GM19452 (cell line): ENCODE measurements at regions not wholly inside any gene's neighbourhood (a gene's known extent, or its start where the extent isn't known, plus 50 kb on each side); places are given as distances from the start of the nearest gene placed in this dataset.

Experiments used
- ATAC-seq: cut with Tn5 transposase; IDR thresholded peaks from one replicate; pipeline ENCODE4 v1.9.1; 2021; ENCODE audit not compliant: unreplicated experiment

DNA sequence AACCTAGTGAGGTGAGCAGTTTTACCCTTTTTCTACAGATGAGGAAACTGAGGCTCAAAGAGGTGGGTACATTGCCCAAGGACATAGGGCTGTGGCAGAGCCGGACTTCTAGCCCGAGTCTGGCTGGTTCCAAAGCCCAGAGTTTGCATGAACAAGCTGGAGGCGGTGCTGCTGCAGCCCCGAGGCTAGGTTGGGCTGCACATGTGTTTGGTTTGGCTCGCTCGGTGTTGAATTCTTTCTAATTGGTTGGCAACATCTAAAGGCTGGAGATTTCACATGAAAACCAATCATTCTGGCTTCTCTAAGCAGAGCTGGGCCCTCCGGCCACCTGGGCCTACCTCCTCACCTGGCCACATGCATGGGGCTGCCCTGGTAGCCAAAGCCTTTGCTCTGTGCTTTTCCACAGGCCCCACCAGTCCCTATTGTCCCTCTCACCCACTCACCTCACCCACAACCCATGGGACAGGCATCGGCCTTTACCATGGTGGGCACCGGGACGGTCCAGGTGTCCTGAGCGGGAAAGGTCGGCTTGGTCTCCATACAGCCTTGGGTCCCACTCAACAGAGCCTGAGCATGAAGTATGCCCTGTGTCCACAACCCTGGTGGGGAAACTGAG lies 262.3 kb downstream of the NSG2 start:
- no peak for ATAC-seq

DNA sequence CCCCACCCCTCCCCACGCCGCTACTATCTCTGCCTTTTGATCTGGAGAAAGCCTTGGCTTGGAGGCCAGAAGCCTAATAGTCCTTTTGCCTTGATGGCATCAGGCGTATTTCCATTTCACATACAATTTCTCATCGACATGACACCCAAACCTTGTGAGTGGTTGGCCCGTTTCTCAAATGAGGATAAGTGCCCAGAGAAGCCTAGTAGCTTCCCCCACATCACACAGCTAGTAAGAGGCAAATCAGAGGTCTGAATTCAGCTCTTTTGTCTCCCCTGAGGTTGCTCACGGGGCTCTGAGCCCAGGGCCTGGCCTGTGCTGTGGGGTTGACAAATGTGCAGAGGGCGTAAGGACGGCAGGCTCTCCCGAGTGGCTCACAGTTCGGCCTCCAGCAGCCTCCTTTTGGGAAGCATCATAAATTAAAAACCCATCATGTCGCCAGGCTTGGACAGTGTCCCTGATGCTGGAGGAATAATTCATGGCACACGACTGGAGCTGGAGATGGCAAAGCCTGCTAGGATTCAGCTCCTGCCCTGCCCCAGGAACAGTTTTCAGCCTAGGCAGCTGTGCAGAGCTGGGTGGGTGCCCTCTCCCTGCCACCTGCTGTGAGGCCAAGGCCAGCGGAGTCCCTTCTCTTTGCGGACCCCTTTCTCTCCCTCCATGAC lies 263.8 kb downstream of the NSG2 start:
- no peak for ATAC-seq

DNA sequence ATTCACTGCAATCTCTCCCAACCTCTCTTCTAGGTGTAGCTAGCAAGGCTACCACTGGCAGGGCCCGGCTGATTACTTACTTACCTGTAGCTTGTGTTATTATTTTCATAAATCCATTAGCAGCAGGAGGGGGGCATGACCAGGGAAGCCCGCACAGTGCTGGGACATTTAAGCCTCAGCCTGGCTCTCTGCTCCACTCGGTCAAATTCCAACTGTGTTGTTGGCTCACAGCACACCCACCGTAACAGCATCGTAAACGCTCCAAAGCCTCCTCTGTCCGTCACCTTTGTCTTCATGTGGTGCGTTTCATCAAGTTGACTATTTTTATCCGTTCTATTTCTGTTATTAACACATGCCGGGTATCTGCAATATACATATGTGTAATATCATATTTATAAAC lies 264.7 kb downstream of the NSG2 start:
- ATAC-seq = no peak

DNA sequence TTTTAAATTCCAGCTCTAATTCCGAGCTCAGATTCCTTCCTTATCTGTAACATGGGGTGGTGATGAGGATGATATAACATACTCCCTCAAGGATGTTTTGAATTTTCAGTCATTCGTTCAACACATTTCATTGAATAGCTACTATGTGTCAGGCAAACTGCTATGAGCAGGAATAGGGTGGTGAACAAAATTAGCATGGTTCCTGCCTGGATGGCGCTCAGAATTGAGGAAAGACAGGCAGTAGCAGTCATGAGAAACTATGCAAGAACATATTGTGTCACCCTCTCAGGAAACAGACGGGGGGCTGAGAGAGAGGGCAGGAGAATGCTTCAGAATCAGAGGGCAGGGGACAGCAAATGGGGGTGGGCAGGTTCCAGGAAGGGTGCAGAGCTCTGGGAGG lies 265.2 kb downstream of the NSG2 start:
- no peak for ATAC-seq

DNA sequence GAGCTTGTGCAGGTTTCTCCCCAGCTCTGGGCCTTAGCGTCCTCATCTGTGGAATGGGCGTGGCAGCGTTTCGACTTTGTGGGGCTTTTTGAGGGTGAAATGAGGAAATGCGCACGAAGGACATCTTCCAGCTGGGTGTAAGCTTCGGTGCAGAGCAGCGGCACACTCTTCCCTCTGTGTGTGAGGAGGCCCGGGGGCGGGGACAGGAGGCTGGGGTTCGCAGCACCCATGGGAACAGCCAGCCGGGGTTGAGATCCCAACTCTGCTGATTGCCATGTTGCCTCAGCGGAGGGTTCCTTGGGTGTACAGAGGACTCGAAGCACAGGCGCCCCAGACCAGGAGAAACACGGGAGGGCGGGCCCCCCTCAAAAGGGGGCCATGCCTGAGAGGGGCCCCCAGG lies 265.6 kb downstream of the NSG2 start:
- ATAC-seq = no peak

DNA sequence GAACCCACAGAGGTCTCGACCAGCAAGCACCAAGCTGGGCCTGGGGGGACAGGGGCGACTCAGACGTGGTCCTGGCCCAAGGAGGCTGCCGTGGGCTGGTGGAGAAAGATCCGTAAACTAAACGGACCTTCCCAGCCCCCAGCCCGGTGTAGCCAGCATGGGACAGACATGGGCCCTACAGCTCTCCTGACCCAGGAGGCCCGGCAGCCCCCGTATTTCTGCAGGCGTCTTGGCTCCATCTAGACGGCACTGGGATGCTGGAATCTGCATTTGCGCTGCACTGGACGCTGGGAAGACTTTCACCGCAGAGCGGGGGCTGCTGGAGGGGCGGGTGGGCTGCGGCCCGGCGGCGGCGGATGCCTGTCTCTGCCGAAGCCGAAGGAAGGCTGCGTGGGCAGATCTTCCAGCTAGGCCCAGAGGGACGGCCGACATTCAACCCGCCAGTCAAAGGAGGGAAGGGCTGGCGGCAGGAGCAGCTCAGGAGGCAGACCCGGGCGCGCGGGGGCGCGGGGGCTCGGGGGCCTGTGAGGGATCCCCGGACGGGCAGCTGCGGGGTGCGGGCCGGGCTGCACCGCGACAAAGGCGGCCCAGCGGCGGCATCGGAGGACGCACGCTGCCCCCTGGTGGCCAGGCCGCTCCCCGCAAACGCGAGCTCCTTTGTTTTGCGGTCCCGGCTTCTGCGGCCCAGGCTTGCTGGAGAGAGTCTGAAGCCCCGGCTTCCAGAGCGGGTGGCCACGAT lies 266.2 kb downstream of the NSG2 start:
- ATAC-seq = peak; percentile 82

DNA sequence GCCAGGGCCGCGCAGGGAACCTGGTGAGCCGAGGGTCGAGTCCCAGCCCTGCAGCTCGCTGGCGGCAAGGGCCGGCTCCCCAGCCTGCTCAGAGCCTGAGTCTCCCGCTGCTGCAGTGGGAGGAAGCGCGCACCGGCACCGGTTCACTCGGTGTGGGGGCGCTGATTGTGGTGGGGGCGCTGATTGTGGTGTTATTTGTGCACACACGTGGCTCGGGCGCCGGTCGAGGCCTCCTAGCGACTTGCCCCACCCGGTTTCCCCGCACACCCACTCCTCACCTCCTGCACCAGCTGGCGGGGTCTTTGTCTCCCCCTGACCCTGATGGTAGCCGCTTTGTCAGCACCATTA lies 266.7 kb downstream of the NSG2 start:
- ATAC-seq = no peak

DNA sequence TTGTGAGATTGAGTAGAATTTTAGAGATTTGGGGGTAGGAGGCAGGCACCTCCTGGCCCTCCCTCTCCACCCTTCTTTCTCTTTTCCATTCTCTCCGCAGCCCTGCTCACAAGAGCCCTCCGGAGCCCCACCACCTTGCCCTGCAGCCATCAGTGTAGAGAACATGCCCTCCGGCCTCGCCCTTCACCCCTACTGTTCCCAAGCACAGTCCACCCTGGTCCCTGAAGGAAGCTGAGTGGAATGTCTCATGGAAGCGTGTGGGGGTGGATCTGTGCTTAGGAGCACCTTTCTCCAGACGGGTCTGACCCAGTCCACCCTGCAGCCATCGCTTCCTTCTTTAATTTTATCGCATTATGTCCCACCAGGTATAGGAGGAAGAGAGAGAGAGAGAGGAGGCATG lies 267.1 kb downstream of the NSG2 start:
- no peak for ATAC-seq

DNA sequence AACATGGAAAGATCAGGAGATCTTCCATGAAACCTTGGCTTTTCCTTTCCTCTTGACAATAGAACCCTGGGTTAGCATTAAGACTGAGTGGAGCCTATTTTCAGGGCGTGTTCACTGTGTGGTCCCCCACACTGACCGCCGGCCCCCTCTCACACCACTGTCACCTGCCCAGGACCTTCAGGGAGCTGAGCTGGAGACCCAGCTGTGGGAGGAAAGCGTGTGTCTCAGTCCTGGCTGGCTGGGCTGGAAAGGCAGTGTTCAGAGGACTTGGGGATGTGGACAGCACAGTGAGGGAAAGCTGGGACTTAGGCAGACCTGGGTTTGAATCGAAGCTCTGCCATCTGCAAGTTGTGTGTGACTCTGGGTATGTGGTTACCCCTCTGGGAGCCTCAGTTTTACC lies 268.1 kb downstream of the NSG2 start:
- no peak for ATAC-seq

DNA sequence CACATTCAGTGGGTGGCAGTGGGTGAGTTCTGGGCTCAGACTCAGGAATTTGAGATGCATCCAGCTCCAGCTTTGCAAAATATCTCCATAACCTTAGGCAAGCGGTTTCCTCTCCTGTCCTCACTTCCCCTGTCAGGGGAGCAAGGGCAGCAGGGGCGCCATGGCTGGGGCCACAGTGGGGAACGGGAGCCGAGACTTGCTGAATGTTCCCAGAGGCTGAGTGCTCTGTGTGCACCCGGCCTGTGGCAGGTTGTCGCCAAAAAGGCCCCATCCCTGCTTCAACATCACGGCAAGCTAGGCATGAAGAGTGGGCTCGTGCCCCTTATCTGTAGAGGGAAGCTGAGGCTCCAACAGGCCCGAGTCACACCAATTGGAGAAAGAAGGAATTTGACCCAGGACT lies 268.8 kb downstream of the NSG2 start:
- no peak for ATAC-seq

DNA sequence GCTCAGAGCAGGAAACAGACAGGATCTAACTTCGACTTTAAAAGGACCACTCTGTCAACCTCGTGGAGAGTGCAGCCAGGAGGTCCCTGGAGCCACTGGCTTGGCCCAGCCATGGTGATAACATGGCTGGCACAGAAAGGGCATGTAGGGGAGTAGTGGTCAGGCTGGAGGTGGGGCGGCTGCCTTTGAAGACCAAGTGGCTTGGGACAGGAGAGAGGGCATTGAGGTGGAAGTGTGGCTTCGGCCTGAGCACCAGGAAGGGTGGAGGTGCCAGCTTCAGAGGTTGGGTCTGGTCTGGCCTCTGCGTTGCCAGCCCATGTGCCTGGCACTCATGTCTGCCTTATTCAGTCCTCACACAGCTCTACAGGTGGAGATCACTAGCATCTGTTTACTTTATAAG lies 270.0 kb downstream of the NSG2 start:
- no peak for ATAC-seq

DNA sequence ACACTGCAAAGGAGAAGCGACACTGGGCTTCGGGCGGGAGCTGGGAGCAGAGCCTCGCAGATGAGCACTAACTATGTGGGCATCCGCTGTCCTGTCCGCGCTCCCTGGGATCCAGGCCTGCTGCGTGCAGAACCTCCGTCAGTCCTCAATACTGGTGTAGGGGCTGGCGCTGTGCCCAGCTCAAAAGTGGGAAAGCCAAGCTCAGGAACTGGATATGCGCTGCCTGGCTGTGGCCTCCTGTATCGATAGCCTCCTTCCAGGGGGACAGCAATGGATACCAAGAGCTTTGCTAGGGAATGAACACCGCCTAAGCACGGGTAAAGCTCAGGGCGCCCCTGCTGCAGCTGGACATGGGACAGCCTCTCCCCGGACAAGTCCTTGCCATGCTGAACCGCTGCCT lies 270.4 kb downstream of the NSG2 start:
- ATAC-seq = no peak

DNA sequence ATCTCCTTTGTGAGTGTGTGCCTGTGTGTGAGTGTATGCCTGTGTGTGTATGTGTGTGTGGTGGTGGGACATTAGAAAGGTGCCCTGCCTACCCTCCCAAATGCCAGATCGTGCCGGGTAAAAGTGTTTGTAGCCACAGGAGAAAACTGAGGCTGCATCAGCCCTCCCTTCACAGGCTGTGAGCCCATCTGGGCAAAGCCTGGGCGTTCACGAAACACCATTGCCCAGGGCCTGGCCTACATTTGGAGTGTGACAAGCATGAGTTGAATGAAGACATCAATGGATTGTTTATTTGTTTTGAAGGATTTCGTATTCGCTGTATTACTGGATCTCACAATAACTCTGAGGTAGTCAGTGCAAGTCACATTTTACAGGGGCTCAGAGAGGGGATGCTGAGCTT lies 270.8 kb downstream of the NSG2 start:
- no peak for ATAC-seq

DNA sequence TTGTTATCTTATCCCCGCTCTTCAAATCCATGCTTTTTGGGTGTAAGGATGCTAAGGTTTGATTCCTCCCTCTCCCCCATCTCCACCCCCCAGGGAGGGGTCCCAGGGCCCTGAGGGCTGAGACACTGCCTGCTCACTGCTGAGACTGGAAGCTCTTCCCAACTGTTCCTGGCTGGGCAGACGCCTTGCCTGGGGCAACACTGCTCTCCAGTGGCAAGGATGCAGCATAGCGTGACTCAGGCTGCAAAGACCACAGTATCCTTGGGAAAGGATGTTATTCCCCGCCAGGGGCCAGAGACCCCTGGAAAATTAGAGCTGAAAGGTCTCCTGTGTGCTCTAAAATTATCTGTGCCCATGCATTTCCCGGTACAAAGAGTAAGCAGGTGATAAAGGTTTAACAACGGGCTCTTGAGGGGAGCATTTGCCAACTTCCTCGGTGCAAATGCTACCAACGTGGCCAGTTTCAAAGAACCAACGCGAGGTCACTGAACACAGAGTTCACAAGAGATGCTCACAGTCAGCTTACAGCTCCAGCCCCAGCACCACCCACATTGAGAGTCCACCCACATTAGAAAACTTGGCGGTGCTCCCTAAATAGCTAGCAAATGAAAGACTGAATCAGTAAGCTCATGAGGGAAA lies 271.9 kb downstream of the NSG2 start:
- ATAC-seq = no peak

DNA sequence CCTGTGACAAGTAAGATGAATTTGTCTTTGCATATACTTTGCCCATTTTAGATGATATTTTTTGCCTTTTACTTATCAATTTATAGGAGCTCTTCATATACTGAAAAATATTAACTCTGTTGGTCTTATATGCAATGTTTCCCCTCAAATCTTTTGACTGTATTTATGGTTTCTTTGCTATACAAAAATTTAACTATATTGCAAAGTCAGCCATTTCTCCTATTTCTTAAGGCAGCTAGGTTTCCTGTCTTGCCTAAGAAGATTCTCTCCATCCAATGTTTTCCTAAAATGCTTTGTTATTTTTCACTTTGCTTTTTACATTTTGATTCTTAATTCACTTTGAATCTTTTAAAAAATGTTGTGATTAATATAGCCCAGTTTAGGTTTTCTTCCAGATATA lies 273.1 kb downstream of the NSG2 start:
- no peak for ATAC-seq

DNA sequence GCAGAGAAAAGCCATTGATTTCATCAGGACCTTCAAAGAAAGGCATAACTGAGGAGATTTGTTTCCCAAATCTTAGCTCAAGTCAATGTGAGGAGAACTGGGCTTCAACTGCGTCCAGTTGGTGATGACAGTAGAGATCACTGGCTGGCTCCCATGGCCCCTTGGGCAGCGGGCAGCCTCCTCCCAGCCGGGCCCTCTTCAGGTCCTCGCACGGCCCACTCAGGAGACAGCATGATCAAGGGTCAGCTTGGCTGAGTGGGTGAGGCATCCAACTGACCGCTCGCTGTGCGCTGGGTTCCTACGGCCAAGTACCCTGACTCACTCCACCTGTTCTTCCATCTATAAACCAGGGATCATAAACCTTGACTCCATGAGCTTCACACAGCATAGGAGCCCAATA lies 274.0 kb downstream of the NSG2 start:
- ATAC-seq = no peak

DNA sequence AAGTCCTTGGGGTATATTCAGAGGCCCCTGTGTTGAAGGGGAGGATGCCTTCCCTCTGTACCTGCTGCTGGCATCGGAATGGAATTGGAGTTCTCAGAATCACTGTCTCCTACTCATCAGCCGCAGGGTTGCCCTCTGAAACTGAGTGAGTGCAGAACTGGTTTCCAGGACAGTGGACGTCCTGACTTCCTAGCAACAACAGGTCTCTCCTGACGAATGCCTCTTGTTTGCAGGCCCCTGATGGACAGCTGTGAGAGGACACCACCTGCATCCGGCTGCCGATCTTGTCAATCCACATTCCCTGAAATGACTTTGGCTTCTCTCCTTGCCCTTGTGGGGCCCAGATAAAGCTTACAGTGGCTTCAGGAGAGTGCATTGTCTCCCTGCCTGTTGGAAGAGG lies 274.5 kb downstream of the NSG2 start:
- ATAC-seq = no peak

DNA sequence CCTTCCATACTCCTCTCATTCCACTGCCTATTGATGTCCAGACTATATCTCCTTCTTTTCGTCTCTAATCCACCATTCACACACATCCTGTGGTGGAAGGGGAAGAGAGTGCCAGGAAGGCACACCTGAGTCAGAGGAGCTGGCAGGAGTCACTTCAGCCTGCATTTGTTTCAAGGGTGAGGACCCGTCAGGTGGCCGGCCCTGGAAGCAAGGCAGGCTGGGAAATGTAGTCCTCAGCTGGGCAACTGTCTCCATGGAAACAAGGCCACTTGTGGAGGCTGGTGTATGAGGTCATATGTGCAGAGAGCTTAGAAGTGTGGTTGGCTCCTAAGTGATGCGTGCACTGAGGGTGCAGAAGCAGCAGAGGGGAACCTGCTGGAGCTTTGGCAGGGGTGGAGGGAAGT lies 278.4 kb downstream of the NSG2 start:
- peak; percentile 66 for ATAC-seq

DNA sequence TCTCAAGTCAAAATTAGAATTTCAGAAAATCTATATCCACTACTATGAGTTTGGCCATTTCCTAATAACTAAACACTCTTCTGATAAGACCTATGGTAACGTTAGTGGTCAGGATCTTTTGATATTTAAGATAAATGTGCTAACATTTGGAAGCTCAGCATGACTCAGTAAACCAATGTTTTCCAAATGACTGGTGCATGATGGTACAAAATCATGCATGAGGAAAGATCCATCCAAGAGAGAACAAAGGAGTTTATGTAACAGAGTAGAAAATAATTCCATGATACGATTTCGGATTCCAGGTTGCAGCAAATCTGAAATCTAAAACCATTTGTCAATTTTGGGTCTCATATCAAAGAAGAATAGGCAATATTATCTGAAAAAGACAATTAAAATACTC lies 279.2 kb downstream of the NSG2 start:
- ATAC-seq = no peak

DNA sequence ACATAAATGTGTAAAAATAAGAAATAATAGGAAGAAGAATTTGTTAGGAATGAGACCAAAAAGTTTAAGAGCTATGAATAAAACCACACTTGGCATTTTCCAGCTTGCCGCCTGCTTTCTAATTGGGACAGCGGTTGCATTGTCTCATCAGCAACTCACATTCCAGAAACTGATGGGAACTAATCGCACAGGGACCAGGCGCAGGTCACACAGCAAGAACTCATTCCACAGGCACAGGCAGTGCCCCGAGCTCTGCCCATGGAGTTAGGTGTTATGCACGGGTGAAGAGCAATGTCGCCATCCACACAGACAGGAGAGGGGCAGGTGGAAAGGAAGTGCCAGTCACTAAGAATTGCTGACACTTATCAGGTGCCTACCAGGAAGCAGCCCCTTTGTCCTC lies 279.9 kb downstream of the NSG2 start:
- no peak for ATAC-seq

DNA sequence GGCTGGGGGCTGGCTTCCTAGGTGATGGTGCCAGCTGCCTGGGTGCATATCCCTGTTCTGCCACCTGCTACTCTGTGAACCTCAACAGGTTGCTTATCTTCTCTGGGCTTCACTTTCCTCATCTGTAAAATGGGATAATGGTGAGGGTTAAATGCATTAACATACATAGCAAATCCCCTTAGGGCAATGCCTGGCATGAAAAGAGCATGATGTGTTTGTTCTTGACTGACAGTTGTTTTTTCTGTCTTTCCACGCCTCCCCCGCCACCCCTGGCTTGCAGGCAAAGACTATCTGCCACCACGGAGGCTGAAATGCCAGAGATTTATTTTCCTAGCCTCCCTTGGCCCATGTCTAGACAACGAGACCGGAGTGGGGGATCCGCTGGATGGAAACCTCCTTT lies 280.5 kb downstream of the NSG2 start:
- ATAC-seq = no peak

DNA sequence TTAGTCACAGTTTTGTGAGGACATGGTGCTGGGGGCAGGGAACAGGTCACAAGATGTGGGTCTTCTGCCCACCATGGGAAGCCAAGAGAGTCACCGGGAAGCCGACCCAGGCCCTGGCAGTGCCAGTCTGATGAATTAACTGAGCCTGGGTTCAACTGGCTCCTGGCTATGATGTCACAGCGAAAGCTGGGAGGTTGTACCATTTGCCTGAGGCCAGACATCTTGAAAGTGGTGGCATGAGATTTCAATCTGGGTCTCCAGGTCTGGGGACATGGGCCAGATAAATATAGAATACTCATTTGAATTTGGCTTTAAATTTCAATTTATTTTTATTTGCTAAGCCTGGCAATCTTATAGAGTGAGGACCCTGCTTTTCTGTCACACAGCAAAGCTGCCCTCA lies 280.9 kb downstream of the NSG2 start:
- ATAC-seq = no peak
